HepG2 (cell line): ENCODE measurements at regions not wholly inside any gene's neighbourhood (a gene's known extent, or its start where the extent isn't known, plus 50 kb on each side); places are given as distances from the start of the nearest gene placed in this dataset.

Source experiments
- ATAC-seq: fragments of 200-7000 bp; cut with Tn5 transposase; 3 replicates; pipeline ENCODE4 v1.9.1; 2020; ENCODE audit warnings: mild to moderate bottlenecking, moderate library complexity
- BruUV-seq: library from RNA; stranded (reverse); fragments of 400-500 nt; replicated peaks from 2 replicates; lab custom pipeline; 2021; lab: Mats Ljungman, UMichigan
- CTCF ChIA-PET: fragments of 300-600 bp; formaldehyde crosslinking; extraction: SDS; loops from one replicate; lab custom pipeline; 2021; ENCODE audit warnings: low total read pairs, inconsistent platforms, low intra/inter-chr PET ratio; lab: Yijun Ruan, JAX
- POLR2A ChIA-PET: fragments of 350-600 bp; sonication (Branson Sonifier 250); formaldehyde crosslinking; loops from one replicate; lab custom pipeline; 2020; ENCODE audit warnings: antibody characterized with exemption, inconsistent platforms; lab: Yijun Ruan, JAX
- DNase-seq: peaks from one replicate; pipeline ENCODE4 v3.0.0-alpha.2; 2015; ENCODE audit warnings: low spot score
- FAIRE-seq: peaks from 3 replicates; lab custom pipeline; 2011; peaks lifted over from hg19 to GRCh38; lab: Jason Lieb, UNC
- H2AFZ ChIP-seq: one replicate; pipeline ENCODE4 v1.6.1; 2011; ENCODE audit warnings: low read length, inconsistent platforms
- H3K27ac ChIP-seq: fragments of 300-600 bp; 3 replicates; pipeline ENCODE4 v1.8.0; 2011; ENCODE audit warnings: mixed run types, mild to moderate bottlenecking, mixed read lengths, low read length, inconsistent platforms; ENCODE audit not compliant: insufficient read depth; ENCODE audit errors: extremely low read length
- H3K27me3 ChIP-seq, 2 experiments: fragments of 200-600 bp in 1 of 2; 2 replicates in 1 of 2; 3 replicates in 1 of 2; pipeline versions ENCODE4 v1.6.0 to v1.8.0; 2011; ENCODE audit warnings: low read length in 2 of 2, mild to moderate bottlenecking in 2 of 2, moderate library complexity in 2 of 2, inconsistent platforms in 1 of 2; ENCODE audit not compliant: insufficient read depth in 2 of 2, control insufficient read depth in 1 of 2
- H3K36me3 ChIP-seq, 2 experiments: fragments of 200-600 bp in 1 of 2; replicated peaks in 1 of 2; 2 replicates in 1 of 2; 3 replicates in 1 of 2; pipeline versions ENCODE4 v1.5.1 to v1.8.0; 2011; ENCODE audit warnings: low read length in 2 of 2, inconsistent platforms in 1 of 2; ENCODE audit not compliant: insufficient read depth in 2 of 2, control insufficient read depth in 1 of 2
- H3K4me1 ChIP-seq: 2 replicates; pipeline ENCODE4 v1.5.1; 2012; ENCODE audit warnings: low read length, inconsistent platforms; ENCODE audit not compliant: insufficient read depth
- H3K4me2 ChIP-seq: 2 replicates; pipeline ENCODE4 v1.6.0; 2011; ENCODE audit warnings: low read depth, low read length, inconsistent platforms
- H3K4me3 ChIP-seq, 3 experiments: fragments of 200-600 bp in 1 of 3; sonication (generic), shearing (Covaris generic) in 1 of 3; replicated peaks in 1 of 3; 2 replicates each; pipeline ENCODE4 v1.5.1; 2011 to 2016; ENCODE audit warnings: low read length in 3 of 3, inconsistent platforms in 2 of 3, low read depth in 2 of 3, mild to moderate bottlenecking in 2 of 3, control low read depth in 1 of 3, mixed read lengths in 1 of 3; ENCODE audit not compliant: insufficient read depth in 1 of 3
- H3K79me2 ChIP-seq: one replicate; pipeline ENCODE4 v1.6.1; 2011; ENCODE audit warnings: low read length, inconsistent platforms; ENCODE audit not compliant: insufficient read depth
- H3K9ac ChIP-seq: 2 replicates; pipeline ENCODE4 v1.6.0; 2011; ENCODE audit warnings: mild to moderate bottlenecking, low read depth, low read length, inconsistent platforms; ENCODE audit not compliant: insufficient read depth
- H3K9me3 ChIP-seq: 2 replicates; pipeline ENCODE4 v1.5.1; 2012; ENCODE audit warnings: mild to moderate bottlenecking, low read length
- H4K20me1 ChIP-seq: 2 replicates; pipeline ENCODE4 v1.6.0; 2011; ENCODE audit warnings: inconsistent platforms, mild to moderate bottlenecking, low read length, moderate library complexity; ENCODE audit not compliant: insufficient read depth
- ARID4A ChIP-seq: sonication (generic); formaldehyde crosslinking; IDR thresholded peaks from 2 replicates; pipeline ENCODE4 v1.5.0; 2020; ENCODE audit warnings: mild to moderate bottlenecking, missing genetic modification reagents, borderline replicate concordance
- BCL3 ChIP-seq: sonication (generic); formaldehyde crosslinking; IDR thresholded peaks from 2 replicates; pipeline ENCODE4 v1.5.1; 2020; ENCODE audit warnings: mild to moderate bottlenecking, missing genetic modification reagents, moderate library complexity
- CC2D1A ChIP-seq: sonication (generic); formaldehyde crosslinking; IDR thresholded peaks from 2 replicates; pipeline ENCODE4 v1.8.1; 2023; ENCODE audit warnings: mild to moderate bottlenecking, missing genetic modification reagents
- DDIT3 ChIP-seq: sonication (generic); formaldehyde crosslinking; IDR thresholded peaks from 2 replicates; pipeline ENCODE4 v1.4.0; 2020; ENCODE audit warnings: mild to moderate bottlenecking, missing genetic modification reagents
- ONECUT2 ChIP-seq: sonication (generic); formaldehyde crosslinking; IDR thresholded peaks from 2 replicates; pipeline ENCODE4 v1.4.0; 2020; ENCODE audit warnings: missing genetic modification reagents
- RERE ChIP-seq: IDR thresholded peaks from 2 replicates; pipeline ENCODE4 v1.6.1; 2016; ENCODE audit warnings: low read depth, missing genetic modification reagents, missing compliant biosample characterization
- RFX5 ChIP-seq: IDR thresholded peaks from 2 replicates; pipeline ENCODE4 v1.6.1; 2011; ENCODE audit warnings: low read depth, low read length, improper control_type of control experiment
- SAP130 ChIP-seq: IDR thresholded peaks from 2 replicates; pipeline ENCODE4 v1.6.1; 2016; ENCODE audit warnings: low read depth
- SIN3A ChIP-seq: IDR thresholded peaks from 2 replicates; pipeline ENCODE4 v1.6.1; 2011; ENCODE audit warnings: low read depth, mild to moderate bottlenecking, control low read depth, low read length, borderline replicate concordance
- WIZ ChIP-seq: sonication (generic); formaldehyde crosslinking; IDR thresholded peaks from 2 replicates; pipeline ENCODE4 v1.5.1; 2020; ENCODE audit warnings: mild to moderate bottlenecking, missing genetic modification reagents
- ZBTB44 ChIP-seq: sonication (generic); formaldehyde crosslinking; IDR thresholded peaks from 2 replicates; pipeline ENCODE4 v1.4.0; 2020; ENCODE audit warnings: missing genetic modification reagents
- ZFAT ChIP-seq: sonication (generic); formaldehyde crosslinking; conservative IDR thresholded peaks from 2 replicates; pipeline ENCODE4 v1.8.1; 2023; ENCODE audit warnings: missing genetic modification reagents, inconsistent platforms
- ZNF510 ChIP-seq: sonication (generic); formaldehyde crosslinking; IDR thresholded peaks from 2 replicates; pipeline ENCODE4 v1.4.0; 2020; ENCODE audit warnings: low read depth, mild to moderate bottlenecking, missing genetic modification reagents
- WGBS: methylation state at CpG from one replicate; pipeline ENCODE4 v1.1.6; 2017; ENCODE audit warnings: low lambda C conversion rate; 5-methylcytosine and 5-hydroxymethylcytosine counted together
- in situ Hi-C: cut with HindIII; loops from 2 replicates; pipeline ENCODE4 v1.10.0; 2017; ENCODE audit warnings: low pct_unique_long_range_greater_than_20kb; ENCODE audit not compliant: extremely low pct_ligation_motif_present
- intact Hi-C: fragments of 100-400 bp; cut with micrococcal nuclease; formaldehyde crosslinking; loops from one replicate; pipeline ENCODE4 v1.10.0; 2022; ENCODE audit not compliant: unreplicated experiment

- Histone ChIP-seq H3K36me3 (no peaks in the 10 kb centered on the region), H2AFZ (no peak overlapping the region), H3K4me3 (no peak overlapping the region), H3K4me2 (no peak overlapping the region), H3K27me3 (no peaks in the 10 kb centered on the region), H3K9ac (no peak overlapping the region), H4K20me1 (no peaks in the 10 kb centered on the region), H3K27ac (no peak overlapping the region), H3K9me3 (no peaks in the 10 kb centered on the region), H3K4me1 (no peaks in the 10 kb centered on the region), H3K79me2 (no peaks in the 10 kb centered on the region)
- ChIA-PET CTCF (no interaction called here), POLR2A (no interaction called here)
- intact Hi-C loops (no loop called here), in situ Hi-C loops (no loop called here)
- BruUV-seq: no TSS peak
- FAIRE-seq: no peak
- no peak for ATAC-seq
- DNase-seq: no peak
- WGBS: 24% methylated on average over 5 of the region's 5 CpGs
- TF ChIP-seq SIN3A (no peak), BCL3 (CRISPR knock-in tag) (no peak), RERE (CRISPR knock-in tag) (no peak), ZFAT (CRISPR knock-in tag) (no peak), ARID4A (CRISPR knock-in tag) (no peak), ZBTB44 (CRISPR knock-in tag) (no peak), DDIT3 (no peak), WIZ (CRISPR knock-in tag) (no peak), ZNF510 (CRISPR knock-in tag) (no peak), SAP130 (CRISPR knock-in tag) (no peak), ONECUT2 (CRISPR knock-in tag) (no peak), CC2D1A (CRISPR knock-in tag) (no peak), RFX5 (no peak)
These were observed 882.6 kb downstream of the TRIML1 start for GRCh38 chr4:189021831-189022230.
